NCI-H69 (cell line): ENCODE measurements at regions not wholly inside any gene's neighbourhood (a gene's known extent, or its start where the extent isn't known, plus 50 kb on each side); places are given as distances from the start of the nearest gene placed in this dataset.

Source experiments
- DNase-seq: peaks from one replicate; lab custom pipeline; 2025; lab: John Stamatoyannopoulos, UW

DNA sequence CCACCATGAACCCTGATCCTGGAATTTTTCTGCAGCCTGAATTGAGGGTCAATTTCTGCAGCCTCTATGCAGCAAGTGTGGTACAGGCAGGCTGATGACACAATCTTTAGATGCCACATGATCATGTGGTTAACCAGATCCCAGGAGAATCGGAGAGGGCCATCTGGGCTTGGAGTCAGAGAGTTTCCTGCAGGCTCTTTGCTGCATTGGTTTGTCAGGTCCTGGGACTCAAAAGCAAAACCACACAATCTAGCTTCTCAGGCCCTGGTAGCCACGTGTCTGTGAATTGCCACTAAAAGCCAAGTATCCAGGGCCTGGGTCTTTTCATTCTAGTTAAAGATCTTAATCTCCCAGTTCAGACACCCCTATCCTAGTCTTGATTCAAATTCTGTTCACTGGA, 464.5 kb downstream of the BCOR start:
- DNase-seq, result peak; percentile 4

DNA sequence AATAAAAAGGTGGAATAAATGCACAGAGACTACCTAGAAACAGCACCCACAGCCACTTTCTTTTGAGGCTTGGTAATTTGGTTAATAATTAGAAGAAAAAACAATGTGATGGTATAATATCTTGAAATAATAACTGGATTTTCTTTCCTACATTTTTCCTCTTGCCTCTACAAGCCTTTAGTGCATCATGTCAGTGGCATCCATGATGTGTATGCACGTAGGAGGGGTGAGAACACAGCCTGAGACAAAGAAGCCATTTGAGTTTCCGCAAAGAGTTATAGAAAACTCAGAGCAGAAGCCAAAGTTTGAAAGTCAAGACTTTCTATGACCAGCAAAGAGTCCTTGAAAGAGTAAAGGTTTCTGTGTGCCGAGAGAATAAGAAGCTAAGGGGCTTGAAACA, 461.3 kb downstream of the BCOR start:
- DNase-seq, result no peak

DNA sequence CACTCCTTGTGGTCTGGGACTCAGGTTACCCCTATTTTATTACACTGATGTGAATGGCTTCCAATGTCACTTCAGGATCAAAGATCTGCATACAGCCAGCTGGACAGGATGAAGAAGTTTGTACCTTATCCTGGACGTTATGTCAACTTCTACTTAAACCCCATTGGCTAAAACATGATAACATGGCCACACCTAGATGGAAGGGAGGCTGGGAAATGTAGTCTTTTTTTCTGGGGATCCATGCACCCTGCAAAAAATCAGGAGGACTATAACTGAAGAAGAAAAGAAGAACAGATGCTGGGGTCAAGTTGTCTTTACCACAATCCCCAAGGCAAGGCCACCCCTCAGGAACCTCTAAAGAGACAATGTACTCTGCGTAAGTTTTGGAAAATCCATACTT, 459.2 kb downstream of the BCOR start:
- no peak for DNase-seq

DNA sequence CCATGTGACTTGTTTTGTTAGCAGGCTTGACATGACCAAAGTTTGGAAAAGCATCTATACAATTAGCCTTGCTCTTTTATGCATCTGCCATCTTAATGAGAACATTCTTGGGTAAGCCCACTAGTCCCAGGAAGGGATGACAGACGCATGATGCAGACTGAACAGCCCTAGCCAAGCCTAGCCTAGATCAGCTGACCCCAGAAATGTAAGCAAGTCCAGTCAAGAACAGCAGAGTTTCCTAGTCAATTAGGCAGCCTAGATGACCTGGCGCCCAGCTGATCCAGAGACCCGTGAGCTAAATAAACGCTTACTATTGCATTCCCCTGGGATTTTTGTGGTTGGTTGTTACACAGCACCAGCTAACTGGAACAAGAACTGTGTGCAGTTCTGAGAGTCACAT, 457.9 kb downstream of the BCOR start:
- DNase-seq, result no peak

DNA sequence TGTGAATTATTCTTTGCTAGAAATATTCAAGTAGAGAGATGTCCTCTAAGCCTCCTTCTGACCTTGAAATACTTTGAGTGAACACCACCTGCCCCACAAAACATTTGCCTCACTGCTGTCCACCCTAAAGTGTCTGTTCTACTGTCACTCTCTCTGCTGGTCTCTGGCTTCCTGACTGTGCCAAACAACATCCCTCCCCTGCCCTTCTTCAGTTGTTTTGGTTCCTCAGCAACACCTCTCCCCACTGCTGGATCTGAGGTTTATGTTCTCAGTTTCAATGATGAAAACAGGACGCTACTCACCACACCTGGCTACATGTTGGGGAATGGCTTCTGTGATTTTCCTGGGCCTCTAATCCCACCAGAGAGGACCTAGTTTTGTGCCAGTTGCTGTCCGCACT, 456.9 kb downstream of the BCOR start:
- DNase-seq, result no peak

DNA sequence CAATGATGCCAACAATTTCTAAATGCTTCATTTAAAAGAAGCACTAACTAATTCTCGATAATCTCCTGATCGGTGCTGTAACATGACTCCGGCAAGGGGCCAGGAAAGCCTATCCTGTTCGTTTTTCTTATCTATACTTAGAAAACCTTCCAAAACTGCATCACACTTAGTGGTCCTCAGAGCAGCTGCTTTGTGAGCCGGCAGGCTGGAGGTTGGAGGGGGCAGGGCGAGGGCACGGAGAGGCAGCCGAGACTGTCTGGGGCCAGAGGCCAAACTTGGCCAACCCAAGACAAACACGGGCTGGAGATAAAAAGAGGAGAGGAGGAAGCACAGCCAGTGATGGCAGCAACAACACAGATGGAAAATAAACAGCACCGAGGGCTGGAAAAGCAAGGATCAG, 455.7 kb downstream of the BCOR start:
- DNase-seq, result peak; percentile 22

DNA sequence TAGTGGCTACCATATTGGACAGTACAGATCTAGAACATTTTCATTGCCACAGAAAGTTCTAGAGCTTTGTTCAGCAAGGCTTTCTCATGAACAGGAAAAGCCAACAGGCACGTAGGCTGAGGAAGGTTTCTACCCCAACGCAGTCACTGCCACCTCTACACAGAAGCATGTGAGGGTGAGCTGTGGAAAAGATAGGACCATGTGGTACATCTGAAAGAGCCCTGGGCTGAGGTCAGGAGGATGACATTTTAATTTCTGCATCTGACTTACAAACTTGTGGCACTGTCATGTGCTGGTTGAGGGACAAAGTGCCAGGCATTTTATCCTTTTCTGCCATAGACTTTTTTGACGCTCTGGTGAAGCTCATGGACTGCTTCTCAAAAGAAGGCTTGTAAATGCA, 454.2 kb downstream of the BCOR start:
- no peak for DNase-seq

DNA sequence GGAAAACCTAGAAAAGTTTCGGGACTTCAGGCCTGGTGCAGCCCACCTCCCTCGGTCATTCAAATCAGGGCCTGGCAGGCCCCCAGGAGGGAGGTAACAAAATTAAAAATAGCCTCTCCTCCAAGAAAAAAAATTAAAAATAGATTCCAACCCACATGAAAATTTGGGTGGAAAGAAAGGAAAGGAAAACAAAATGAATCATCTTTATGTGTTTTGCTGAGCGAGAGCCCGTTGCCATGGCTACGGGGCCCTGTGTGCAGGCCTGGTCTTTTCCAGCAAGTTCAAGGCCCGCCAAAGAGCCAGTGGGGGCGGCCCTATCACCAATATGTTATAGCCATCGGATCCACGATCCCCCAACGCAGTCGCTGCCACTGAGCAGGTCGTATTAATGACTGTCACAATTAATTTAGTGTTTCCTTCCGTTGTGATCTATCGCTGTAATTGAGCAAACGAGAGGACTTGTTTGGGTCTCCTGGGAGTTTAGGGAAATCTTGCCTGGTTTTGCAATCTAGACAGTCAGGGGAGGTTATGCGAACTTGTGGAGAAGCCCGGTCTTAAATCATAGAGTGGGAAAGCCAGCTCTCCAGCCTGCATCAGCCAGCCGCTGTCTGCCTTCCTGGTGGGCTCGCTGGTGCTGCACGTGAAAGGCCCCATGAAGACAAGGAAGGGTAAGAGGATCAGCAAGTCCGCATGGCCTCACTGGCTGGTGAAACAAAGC, 452.4 kb downstream of the BCOR start:
- DNase-seq, result no peak

DNA sequence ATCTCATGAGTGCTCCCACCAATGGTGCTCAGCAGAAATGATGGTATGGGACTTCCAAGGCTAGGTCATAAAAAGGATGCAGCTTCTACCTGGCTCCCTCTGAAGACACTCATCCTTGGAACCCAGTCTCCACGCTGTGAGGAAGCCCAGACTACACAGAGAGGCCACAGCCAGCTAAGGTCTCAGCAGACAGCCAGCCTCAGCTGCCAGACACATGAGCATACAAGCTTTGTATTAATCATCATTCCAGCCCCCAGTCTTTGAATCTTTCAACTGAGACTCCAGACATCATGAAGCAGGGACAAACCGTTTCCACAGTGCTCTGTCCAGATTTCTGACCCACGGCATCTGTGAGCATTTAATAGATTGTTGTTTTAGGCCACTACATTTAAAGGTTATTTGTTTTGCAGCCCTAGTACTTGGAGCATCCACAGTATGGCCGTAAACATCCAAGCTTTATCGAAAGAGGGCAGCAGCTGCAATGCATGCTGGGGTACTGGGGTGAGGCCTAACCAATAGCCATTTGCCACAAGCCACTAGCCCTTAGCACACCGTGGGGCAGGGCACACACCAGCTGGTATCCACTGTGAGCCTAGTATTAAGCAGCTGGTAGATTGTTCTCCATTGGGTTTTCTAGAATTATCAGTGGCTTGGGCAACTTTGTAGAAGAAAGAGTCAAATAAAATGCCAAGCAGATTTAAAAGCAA, 449.1 kb downstream of the BCOR start:
- DNase-seq, result peak; percentile 6

DNA sequence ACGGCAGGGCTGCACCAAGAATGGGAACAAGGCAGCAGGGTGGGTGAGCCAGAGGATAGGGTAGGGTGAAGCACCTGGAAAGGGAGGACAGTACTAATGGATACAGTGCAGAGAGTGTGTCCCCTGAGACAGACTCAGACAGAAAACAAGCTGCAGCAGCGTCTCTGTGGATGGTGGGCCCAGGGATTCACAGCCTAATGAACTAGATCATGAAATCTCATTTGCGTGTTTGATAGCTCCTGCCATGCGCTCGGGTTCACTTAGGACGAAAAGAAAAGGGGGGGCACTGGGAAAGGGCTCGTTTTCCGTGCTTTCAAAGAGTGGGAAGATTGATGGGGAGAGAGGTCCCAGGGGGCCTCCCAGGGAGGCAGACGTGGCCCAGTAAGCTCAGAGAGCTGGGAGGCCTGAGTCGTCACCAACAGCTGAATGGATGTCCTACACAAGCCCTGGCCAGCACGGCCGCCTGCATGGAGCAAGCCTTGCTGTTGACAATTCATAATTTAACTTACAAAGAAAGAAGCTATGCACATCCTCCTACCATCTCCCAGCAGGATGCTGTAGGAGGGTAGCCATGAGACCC, 446.9 kb downstream of the BCOR start:
- no peak for DNase-seq

DNA sequence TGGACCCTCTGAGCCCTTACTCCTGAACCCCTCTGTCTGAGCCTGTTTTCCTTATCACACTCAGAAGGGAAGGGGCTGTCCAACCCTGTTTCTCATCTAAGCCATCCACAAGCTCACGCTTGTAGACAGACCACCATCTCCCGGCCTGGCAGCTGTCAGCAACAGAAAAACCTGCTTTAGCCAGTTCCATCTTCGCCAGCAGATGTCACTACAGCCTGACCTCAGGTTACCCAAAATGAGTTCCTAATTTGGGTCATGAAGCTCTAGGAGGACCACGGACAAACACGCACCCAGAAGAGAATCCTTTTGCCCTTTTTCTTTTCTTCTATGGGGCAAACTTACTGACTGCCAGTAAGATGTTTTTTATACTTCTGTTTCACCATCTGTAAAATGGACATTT, 445.4 kb downstream of the BCOR start:
- DNase-seq, result peak; percentile 37

DNA sequence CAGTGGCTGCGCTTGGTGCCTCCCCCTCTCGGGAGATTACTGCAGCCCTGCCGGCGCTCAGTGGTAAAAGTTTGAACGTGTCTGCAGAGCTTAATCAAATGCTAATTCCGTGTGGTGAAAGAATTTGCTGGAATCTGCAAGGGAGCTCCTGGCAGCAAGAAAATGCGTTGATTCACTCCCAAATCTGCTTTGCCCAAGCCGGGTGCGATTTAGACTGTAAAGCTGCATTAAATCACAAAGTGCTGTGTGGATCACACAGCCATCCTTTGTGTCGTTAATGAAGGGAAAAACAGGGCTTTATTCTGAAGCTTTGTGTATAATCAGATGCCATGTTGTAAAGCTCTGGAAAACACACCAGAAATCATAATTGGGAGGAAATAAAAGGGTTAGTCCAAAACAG, 444.1 kb downstream of the BCOR start:
- no peak for DNase-seq

DNA sequence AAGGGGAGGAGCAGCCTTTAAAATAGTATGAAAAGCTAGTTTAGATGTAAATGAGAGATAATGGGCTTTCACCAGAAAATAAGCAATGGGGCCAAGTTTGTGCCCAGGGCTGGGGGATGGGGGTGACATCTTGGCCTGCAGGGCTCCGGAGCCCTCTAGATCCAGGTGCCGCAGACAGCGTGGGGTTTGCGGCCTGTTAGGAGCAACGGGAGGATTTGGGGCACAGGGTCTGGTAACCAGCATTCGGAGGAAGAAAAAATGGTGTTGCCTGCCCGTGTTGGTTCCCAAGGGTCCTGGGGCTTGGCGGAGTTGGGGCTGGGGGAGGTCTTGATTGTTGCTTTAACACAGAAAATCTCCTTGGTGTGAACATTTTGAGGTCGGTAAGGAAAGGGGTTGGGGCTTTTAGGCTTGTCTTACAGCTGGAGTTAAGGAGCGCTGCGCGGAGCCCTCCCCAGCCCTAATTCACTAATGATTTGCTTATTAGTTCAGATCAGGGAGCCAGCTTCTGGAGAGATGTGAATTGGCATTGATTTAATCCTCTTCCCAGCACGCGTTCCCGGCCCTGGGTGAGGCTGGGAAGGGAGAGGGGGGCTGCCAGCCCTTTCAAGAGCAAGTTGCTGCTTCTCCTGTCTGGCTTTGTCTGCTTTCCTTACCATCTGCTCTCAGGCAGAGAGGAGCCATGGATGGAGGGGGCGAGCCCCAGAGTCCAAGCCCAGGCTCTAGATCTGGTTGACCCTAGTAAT, 443.4 kb downstream of the BCOR start:
- peak; percentile 4 for DNase-seq

DNA sequence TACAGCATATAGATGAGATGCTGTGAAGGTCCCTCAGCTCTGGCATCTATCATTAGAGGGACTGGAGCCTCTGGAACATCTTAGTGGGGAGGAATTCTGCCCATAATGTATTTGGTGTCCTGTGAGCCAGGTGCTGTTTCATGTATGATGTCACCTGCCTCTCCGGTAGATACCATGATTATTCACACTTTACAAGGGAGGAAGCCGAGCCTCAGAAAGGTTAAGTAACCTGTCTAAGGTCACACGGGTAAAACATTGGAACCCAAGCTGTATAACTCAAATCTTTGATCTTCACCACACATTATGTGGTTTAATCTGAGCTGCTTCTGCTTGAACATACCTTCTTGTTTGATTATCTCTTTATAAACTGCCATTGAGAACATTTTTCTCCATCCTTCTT, 442.8 kb downstream of the BCOR start:
- DNase-seq, result no peak

DNA sequence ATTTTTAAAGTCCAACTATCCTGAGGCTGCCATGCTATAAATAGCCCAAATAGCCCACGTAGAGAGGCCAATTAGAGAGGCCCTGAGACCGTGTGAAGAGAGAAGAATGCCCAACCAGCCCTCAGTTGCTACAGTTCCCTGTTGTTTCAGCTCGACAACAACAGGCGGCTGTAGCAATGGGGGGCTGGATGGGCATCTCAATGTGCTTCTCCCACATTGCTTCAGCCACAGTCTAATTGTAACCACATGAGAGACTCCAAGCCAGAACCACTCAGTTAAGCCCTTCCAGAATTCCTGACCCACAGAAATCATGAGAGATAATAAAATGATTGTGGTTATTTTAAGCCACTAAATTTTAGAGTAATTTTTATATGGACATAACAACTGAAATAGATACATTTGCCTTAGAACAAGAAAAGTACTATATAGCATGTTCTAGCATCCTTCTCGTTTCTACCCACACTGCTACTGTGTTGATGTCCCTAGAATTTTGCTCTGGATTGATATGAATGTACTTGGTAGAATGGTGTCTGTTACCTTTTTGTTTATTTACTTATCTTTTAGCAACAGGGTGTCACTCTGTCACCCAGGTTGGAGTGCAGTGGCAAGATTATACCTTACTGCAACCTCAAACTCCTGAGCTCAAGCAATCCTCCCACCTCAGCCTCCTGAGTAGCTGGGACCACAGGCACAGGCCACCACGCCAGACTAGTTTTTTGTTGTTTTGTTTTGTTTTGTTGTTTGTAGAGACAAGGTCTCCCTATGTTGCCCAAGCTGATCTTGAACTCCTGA, 436.4 kb downstream of the BCOR start:
- no peak for DNase-seq

DNA sequence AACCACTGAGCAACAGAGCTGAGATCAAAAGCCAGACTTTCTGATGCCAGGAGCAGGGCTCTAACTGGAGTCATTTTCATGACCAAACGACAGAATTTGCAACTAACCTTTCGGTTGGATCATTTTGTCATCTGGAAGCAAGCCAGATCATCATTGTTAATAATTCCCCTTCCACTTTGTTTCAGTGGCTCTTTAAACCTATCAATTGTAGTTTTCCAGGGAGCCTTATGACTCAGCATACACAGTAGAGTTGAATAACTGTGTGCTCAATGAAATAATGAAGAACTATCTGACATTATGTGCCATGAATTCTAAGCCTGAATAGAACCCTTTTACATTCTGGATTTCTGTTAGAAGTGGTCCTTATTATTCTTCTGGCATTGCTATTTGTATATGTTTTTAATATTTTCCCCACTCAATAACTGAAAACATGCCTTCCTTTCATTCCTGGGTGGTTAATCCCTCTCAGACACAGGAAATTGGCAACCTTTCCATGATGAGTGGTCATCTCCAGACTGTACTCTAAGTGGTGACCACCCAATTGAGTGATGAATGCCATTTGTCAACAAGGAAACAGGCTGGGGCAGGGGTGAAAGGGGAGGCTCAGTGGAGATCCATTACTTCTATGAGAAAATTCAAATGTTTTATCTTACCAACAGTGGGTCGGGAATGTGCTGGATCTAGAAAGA, 431.8 kb downstream of the BCOR start:
- no peak for DNase-seq

DNA sequence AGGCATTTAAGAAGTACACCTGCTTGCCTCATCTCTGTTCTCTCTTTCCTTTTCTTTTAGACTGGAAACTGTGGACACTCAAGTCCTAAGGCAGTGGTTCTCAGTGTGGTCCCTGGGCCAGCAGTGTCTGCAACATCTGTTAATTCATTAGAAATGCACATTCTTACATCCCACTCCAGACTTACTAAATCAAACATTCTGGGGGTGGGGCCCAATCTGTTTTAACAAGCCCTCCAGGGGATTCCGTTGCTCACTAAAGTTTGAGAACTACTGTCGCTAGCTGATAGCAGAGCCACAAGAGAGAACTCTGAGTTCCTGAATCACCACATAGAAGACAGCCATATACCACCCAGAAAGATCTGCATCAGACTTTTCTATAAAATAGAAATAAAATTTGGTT, 430.6 kb downstream of the BCOR start:
- DNase-seq, result no peak

DNA sequence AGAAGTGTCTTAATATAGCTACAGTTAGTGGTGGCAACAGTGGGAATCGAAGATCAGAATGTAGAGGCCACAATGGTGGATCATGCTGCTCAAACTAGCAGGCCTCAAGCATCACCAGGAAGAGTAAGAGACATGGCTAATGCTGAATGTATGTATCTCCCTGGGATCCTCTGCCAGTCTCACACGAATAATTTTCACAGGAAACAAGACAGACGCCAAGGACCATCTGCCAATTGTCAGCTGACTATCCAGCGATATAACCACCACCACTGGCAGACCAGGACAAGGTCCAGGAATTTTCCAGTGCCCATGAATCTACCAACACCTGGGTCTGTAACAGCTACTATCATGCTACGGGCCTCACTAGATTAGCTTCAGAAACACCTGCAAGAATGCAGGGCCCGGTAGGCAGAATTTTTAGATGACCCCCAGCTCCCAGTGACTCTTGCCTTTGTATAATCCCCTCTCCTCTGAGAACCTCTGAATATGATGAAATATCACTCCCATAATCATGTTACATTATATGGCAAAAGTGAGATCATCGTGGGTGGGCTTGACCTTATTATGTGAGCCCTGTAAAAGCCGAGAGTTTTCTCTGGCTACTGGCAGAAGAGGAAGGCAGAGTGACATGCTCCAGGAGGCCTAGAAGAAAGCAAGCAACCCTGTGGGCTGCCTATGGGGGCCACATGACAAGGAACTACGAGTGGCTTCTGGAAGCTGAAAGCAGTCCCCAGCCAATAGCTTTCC, 429.8 kb downstream of the BCOR start:
- DNase-seq, result peak; percentile 19

DNA sequence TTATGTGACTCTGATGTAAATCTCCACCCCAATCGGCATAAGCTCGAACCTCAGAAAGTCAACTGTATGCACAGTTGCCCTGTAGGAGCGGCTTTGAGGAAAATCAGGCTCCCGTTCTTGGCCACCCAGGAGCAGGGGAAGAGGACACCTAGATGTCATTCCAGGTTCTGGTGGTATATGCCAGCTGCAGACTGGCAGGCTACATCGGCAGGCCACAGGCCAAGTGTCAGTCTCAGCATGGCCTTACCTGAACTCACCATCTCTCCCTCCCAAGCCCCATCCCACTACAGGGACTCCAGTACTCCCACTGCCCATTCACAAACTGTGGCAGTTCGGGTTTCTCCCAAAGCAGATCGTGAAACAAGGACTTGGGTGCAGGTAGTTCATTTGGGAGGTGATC, 428.1 kb downstream of the BCOR start:
- no peak for DNase-seq

DNA sequence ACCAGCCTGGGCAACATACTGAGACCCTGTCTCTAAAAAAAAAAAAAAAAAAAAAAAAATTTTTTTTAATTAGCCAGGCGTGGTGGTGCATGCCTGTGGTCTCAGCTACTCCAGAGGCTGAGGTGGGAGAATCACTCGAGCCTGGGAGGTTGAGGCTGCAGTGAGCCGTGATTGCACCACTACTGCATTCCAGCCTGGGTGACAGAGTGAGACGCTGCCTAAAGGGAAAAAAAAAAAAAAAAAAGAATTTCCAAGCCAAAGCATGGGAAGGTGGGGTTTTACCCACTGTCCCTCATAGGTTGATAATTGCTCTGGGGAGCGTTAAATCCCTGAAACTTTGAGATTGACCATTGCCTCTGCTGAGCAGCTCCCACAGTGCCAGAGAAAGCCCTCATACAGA, 427.5 kb downstream of the BCOR start:
- DNase-seq, result no peak

DNA sequence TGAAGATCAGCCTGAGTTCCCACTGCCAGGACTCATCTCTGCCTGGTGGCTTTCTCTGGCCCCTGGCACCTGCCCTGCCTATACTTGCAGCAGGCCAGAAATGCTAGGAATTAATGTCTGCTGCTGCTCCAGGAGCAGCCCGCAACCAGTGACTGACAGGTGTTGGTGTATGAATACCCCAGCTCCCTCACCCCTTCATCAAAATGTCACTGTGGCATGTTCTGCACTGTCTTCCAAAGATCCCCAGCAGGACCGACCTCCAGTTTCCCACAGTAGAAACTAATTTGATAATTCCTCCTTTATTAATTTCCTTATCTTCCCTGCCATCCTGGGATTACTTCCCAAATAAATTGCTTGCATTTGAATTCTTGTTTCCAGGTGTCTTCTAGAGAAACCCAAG, 425.4 kb downstream of the BCOR start:
- no peak for DNase-seq
